ENCODE measurements at regions not wholly inside any gene's neighbourhood (a gene's known extent, or its start where the extent isn't known, plus 50 kb on each side); places are given as distances from the start of the nearest gene placed in this dataset.

DNA sequence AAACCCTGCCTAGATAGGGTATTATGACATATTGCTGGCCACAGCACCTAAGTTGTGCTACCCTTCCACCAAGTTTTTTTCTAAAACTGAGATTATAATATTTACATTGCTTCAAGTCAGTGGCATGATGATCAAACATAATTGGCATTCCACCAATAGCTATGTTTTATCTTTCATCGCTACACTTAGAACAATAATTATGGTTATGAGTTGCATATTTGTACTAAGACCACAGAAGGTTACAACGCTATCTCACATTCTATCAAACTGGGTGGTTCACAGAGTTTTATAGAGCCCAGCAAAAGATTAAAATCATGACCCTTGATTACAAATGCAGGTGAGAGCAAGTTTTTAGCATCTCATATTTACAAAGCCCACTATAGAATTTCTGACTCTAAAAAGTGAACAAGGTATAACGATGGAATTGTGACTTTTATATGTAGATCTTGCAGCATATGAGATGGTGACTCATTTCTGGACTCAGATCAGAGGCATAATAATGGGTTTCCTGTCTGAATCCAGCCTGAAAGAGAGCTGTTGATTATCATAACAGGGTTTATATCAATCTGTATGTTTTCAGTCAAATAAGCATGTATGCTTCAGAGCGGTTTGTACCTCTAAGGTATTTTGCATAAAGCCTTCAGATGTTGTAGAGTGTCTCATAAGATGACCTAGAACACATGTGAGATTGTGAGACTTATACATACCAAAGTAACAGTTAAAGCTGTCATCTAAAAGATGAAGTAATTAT is 847.2 kb upstream of the TSPY4 start:
- TF ChIP-seq, protein P1, sequence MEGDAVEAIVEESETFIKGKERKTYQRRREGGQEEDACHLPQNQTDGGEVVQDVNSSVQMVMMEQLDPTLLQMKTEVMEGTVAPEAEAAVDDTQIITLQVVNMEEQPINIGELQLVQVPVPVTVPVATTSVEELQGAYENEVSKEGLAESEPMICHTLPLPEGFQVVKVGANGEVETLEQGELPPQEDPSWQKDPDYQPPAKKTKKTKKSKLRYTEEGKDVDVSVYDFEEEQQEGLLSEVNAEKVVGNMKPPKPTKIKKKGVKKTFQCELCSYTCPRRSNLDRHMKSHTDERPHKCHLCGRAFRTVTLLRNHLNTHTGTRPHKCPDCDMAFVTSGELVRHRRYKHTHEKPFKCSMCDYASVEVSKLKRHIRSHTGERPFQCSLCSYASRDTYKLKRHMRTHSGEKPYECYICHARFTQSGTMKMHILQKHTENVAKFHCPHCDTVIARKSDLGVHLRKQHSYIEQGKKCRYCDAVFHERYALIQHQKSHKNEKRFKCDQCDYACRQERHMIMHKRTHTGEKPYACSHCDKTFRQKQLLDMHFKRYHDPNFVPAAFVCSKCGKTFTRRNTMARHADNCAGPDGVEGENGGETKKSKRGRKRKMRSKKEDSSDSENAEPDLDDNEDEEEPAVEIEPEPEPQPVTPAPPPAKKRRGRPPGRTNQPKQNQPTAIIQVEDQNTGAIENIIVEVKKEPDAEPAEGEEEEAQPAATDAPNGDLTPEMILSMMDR (IDR thresholded peaks at IDR 0.05), result no peak
- no peak for TF ChIP-seq EZH2 (IDR thresholded peaks at IDR 0.05; ENCODE audit: borderline replicate concordance, insufficient read depth, low read depth, low read length, poor library complexity, severe bottlenecking)
